ENCODE measurements at regions not wholly inside any gene's neighbourhood (a gene's known extent, or its start where the extent isn't known, plus 50 kb on each side); places are given as distances from the start of the nearest gene placed in this dataset.

DNA sequence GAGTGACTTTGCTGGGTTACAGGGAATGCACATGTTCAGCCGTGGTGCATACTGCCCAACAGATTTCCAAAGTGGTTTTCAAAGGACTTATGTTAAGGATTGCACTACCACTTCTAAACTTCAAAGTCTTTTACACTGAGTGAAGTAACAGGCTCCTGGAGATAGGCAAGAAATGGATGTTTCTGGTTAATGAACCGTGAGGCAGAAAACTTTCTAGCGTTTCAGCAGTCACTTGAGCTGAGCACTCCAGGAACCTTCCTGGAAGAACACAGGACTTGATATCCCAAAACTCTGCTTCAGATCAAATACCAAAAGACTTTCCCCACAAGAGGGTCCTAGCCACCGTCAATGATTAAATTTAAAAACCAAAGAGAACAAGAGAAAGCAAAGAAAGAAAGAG, 74.3 kb upstream of the ATP1A1 start:
- Histone ChIP-seq H3K4me1 (ENCODE audit: control insufficient read depth, extremely low read depth, insufficient read depth, low read length) (no peaks in the 10 kb centered on the region), H4K20me1 (ENCODE audit: control insufficient read depth, extremely low read depth, insufficient read depth, low read length) (no peaks in the 10 kb centered on the region), H3K9me1 (ENCODE audit: control insufficient read depth, extremely low read depth, insufficient read depth, low read length) (no peaks in the 10 kb centered on the region), H3K27me3 (ENCODE audit: control insufficient read depth, extremely low read depth, insufficient read depth, low read length) (no peaks in the 10 kb centered on the region), H3K79me2 (ENCODE audit: control insufficient read depth, insufficient read depth, low read length) (no peaks in the 10 kb centered on the region), H3K4me3 (ENCODE audit: control insufficient read depth in 2 of 3, extremely low read depth in 1 of 3, insufficient read depth in 2 of 3, low read depth in 1 of 3, low read length in 3 of 3) (no peak overlapping the region), H2AFZ (ENCODE audit: control insufficient read depth, low read length) (no peak overlapping the region), H3K27ac (ENCODE audit: control insufficient read depth, insufficient read depth, low read length) (no peak overlapping the region), H3K9me3 (ENCODE audit: control insufficient read depth, low read depth, low read length) (no peaks in the 10 kb centered on the region), H3K4me2 (ENCODE audit: control insufficient read depth, extremely low read depth, insufficient read depth, low read depth, low read length) (no peak overlapping the region), H3K36me3 (ENCODE audit: control insufficient read depth in 2 of 2, extremely low read depth in 1 of 2, insufficient read depth in 2 of 2, low read length in 2 of 2) (no peaks in the 10 kb centered on the region), H3K9ac (ENCODE audit: control insufficient read depth, extremely low read depth, insufficient read depth, low read length) (no peak overlapping the region)
- dilution Hi-C loops (cut with MboI; ENCODE audit: extremely low pct_ligation_motif_present, low sequenced_read_pairs), result no loop called here
- TF ChIP-seq, protein P1, sequence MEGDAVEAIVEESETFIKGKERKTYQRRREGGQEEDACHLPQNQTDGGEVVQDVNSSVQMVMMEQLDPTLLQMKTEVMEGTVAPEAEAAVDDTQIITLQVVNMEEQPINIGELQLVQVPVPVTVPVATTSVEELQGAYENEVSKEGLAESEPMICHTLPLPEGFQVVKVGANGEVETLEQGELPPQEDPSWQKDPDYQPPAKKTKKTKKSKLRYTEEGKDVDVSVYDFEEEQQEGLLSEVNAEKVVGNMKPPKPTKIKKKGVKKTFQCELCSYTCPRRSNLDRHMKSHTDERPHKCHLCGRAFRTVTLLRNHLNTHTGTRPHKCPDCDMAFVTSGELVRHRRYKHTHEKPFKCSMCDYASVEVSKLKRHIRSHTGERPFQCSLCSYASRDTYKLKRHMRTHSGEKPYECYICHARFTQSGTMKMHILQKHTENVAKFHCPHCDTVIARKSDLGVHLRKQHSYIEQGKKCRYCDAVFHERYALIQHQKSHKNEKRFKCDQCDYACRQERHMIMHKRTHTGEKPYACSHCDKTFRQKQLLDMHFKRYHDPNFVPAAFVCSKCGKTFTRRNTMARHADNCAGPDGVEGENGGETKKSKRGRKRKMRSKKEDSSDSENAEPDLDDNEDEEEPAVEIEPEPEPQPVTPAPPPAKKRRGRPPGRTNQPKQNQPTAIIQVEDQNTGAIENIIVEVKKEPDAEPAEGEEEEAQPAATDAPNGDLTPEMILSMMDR (optimal IDR thresholded peaks at IDR 0.05 in 1 of 3, IDR thresholded peaks at IDR 0.05 in 1 of 3, conservative IDR thresholded peaks at IDR 0.05 in 1 of 3; ENCODE audit: extremely low read depth in 1 of 3, insufficient read depth in 2 of 3, low read length in 3 of 3), result no peak
- TF ChIP-seq EZH2 (IDR thresholded peaks at IDR 0.05; ENCODE audit: low read length), result no peak
- DNase-seq (ENCODE audit: low read depth, low spot score), result no peak
- no peak for FAIRE-seq

DNA sequence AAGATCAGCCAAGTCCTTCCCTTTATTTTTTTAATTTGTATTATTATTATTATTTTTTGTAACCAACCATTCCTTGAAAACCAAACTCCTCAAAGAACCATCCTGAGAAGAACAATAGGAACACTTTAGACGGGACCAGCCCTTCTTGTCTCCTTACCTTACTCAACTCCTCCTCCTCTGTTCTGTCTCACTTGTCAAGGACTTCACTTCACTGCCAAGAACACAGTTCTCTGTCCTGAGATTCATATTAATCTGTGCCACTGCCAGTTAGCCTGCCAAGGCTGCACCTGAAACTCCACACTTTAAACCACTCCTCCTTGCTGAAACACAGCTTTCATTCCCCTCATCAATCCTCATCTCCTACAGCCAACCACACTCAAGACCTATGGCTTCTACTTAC, 73.8 kb upstream of the ATP1A1 start:
- dilution Hi-C loops (cut with MboI; ENCODE audit: extremely low pct_ligation_motif_present, low sequenced_read_pairs), result no loop called here
- no peak for TF ChIP-seq EZH2 (IDR thresholded peaks at IDR 0.05; ENCODE audit: low read length)
- TF ChIP-seq, protein P1 (optimal IDR thresholded peaks at IDR 0.05 in 1 of 3, IDR thresholded peaks at IDR 0.05 in 1 of 3, conservative IDR thresholded peaks at IDR 0.05 in 1 of 3; ENCODE audit: extremely low read depth in 1 of 3, insufficient read depth in 2 of 3, low read length in 3 of 3), result no peak
- H3K9ac ChIP-seq (ENCODE audit: control insufficient read depth, extremely low read depth, insufficient read depth, low read length), result no peak overlapping the region
- no peaks in the 10 kb centered on the region for H4K20me1 ChIP-seq (ENCODE audit: control insufficient read depth, extremely low read depth, insufficient read depth, low read length)
- H3K79me2 ChIP-seq (ENCODE audit: control insufficient read depth, insufficient read depth, low read length), result no peaks in the 10 kb centered on the region
- H3K9me3 ChIP-seq (ENCODE audit: control insufficient read depth, low read depth, low read length), result no peaks in the 10 kb centered on the region
- H3K4me3 ChIP-seq (ENCODE audit: control insufficient read depth in 2 of 3, extremely low read depth in 1 of 3, insufficient read depth in 2 of 3, low read depth in 1 of 3, low read length in 3 of 3), result no peak overlapping the region
- no peak overlapping the region for H3K27ac ChIP-seq (ENCODE audit: control insufficient read depth, insufficient read depth, low read length)
- H3K9me1 ChIP-seq (ENCODE audit: control insufficient read depth, extremely low read depth, insufficient read depth, low read length), result no peaks in the 10 kb centered on the region
- H3K27me3 ChIP-seq (ENCODE audit: control insufficient read depth, extremely low read depth, insufficient read depth, low read length), result no peaks in the 10 kb centered on the region
- no peaks in the 10 kb centered on the region for H3K36me3 ChIP-seq (ENCODE audit: control insufficient read depth in 2 of 2, extremely low read depth in 1 of 2, insufficient read depth in 2 of 2, low read length in 2 of 2)
- no peak overlapping the region for H2AFZ ChIP-seq (ENCODE audit: control insufficient read depth, low read length)
- no peaks in the 10 kb centered on the region for H3K4me1 ChIP-seq (ENCODE audit: control insufficient read depth, extremely low read depth, insufficient read depth, low read length)
- DNase-seq (ENCODE audit: low read depth, low spot score) (no peak), FAIRE-seq (no peak)
- no peak overlapping the region for H3K4me2 ChIP-seq (ENCODE audit: control insufficient read depth, extremely low read depth, insufficient read depth, low read depth, low read length)
